IMR-90 (cell line): ENCODE measurements at regions not wholly inside any gene's neighbourhood (a gene's known extent, or its start where the extent isn't known, plus 50 kb on each side); places are given as distances from the start of the nearest gene placed in this dataset.

ENCODE experiments used
- ATAC-seq: fragments of 200-7000 bp; cut with Tn5 transposase; 2 replicates; pipeline ENCODE4 v1.9.1; 2020; ENCODE audit warnings: low read depth, mild to moderate bottlenecking, moderate library complexity
- BruUV-seq: library from RNA; stranded (reverse); fragments of 400-500 nt; replicated peaks from 2 replicates; lab custom pipeline; 2021; lab: Mats Ljungman, UMichigan
- CTCF ChIA-PET: fragments of 300-600 bp; formaldehyde crosslinking; extraction: SDS; loops from one replicate; lab custom pipeline; 2021; ENCODE audit warnings: antibody characterized with exemption; lab: Yijun Ruan, JAX
- POLR2A ChIA-PET: fragments of 300-600 bp; sonication (Branson Sonifier 250); formaldehyde crosslinking; loops from one replicate; lab custom pipeline; 2022; ENCODE audit warnings: antibody characterized with exemption; ENCODE audit not compliant: unreplicated experiment; lab: Charles Lee
- DNase-seq: peaks from one replicate; pipeline ENCODE4 v3.0.0; 2013
- H2AFZ ChIP-seq: replicated peaks from 2 replicates; pipeline ENCODE3; 2013; ENCODE audit warnings: low read length, mild to moderate bottlenecking; ENCODE audit not compliant: poor library complexity
- H2AK5ac ChIP-seq: 2 replicates; pipeline ENCODE4 v1.6.1; 2013; ENCODE audit warnings: low read depth, low read length, inconsistent platforms
- H2AK9ac ChIP-seq: replicated peaks from 2 replicates; pipeline ENCODE3; 2013; ENCODE audit warnings: mild to moderate bottlenecking, low read depth, low read length, moderate library complexity; ENCODE audit not compliant: poor library complexity
- H2BK120ac ChIP-seq: 2 replicates; pipeline ENCODE4 v1.6.1; 2013; ENCODE audit warnings: low read depth, low read length, inconsistent platforms
- H2BK15ac ChIP-seq: 3 replicates; pipeline ENCODE4 v1.6.1; 2013; ENCODE audit warnings: low read depth, low read length, inconsistent platforms
- H2BK20ac ChIP-seq: 2 replicates; pipeline ENCODE4 v1.6.1; 2013; ENCODE audit warnings: low read depth, mild to moderate bottlenecking, inconsistent platforms, low read length, moderate library complexity
- H2BK5ac ChIP-seq: 2 replicates; pipeline ENCODE4 v1.6.1; 2013; ENCODE audit warnings: mild to moderate bottlenecking, low read depth, low read length, inconsistent platforms; ENCODE audit not compliant: poor library complexity, severe bottlenecking
- H3K14ac ChIP-seq: replicated peaks from 2 replicates; pipeline ENCODE4 v1.6.1; 2013; ENCODE audit warnings: low read depth, low read length, inconsistent platforms
- H3K18ac ChIP-seq: 2 replicates; pipeline ENCODE4 v1.6.1; 2013; ENCODE audit warnings: low read depth, low read length, control low read depth
- H3K23ac ChIP-seq: 2 replicates; pipeline ENCODE4 v1.6.1; 2013; ENCODE audit warnings: low read depth, low read length, inconsistent platforms
- H3K27ac ChIP-seq: 2 replicates; pipeline ENCODE4 v1.5.1; 2013; ENCODE audit warnings: mild to moderate bottlenecking, control low read depth, low read length; ENCODE audit not compliant: insufficient read depth
- H3K27me3 ChIP-seq: 2 replicates; pipeline ENCODE4 v1.6.1; 2013; ENCODE audit warnings: low read length; ENCODE audit not compliant: control insufficient read depth, insufficient read depth
- H3K36me3 ChIP-seq: 2 replicates; pipeline ENCODE4 v1.6.1; 2013; ENCODE audit warnings: low read length, mixed read lengths; ENCODE audit not compliant: control insufficient read depth, insufficient read depth
- H3K4ac ChIP-seq: 2 replicates; pipeline ENCODE4 v1.6.1; 2013; ENCODE audit warnings: low read depth, low read length, inconsistent platforms
- H3K4me1 ChIP-seq: 2 replicates; pipeline ENCODE4 v1.6.1; 2013; ENCODE audit warnings: low read length, mixed read lengths; ENCODE audit not compliant: control insufficient read depth, insufficient read depth
- H3K4me2 ChIP-seq: 2 replicates; pipeline ENCODE4 v1.6.1; 2013; ENCODE audit warnings: low read depth, mild to moderate bottlenecking, control low read depth, low read length, moderate library complexity
- H3K4me3 ChIP-seq: 2 replicates; pipeline ENCODE4 v1.5.1; 2013; ENCODE audit warnings: low read depth, mild to moderate bottlenecking, control low read depth, low read length, moderate library complexity; ENCODE audit not compliant: insufficient read depth
- H3K56ac ChIP-seq: 2 replicates; pipeline ENCODE4 v1.6.1; 2013; ENCODE audit warnings: low read length, inconsistent platforms; ENCODE audit not compliant: insufficient read depth; ENCODE audit errors: extremely low read depth
- H3K79me1 ChIP-seq, 2 experiments: 2 replicates each; pipeline ENCODE4 v1.6.1; 2013; ENCODE audit warnings: low read length in 2 of 2, inconsistent platforms in 1 of 2, low read depth in 1 of 2
- H3K9ac ChIP-seq: 2 replicates; pipeline ENCODE4 v1.6.1; 2013; ENCODE audit warnings: low read depth, low read length, control low read depth
- H3K9me1 ChIP-seq: 2 replicates; pipeline ENCODE4 v1.6.1; 2013; ENCODE audit warnings: low read length, inconsistent platforms; ENCODE audit not compliant: insufficient read depth
- H3K9me3 ChIP-seq: 2 replicates; pipeline ENCODE4 v1.6.1; 2013; ENCODE audit warnings: low read length; ENCODE audit not compliant: control insufficient read depth, insufficient read depth
- H4K20me1 ChIP-seq: 2 replicates; pipeline ENCODE4 v1.6.1; 2013; ENCODE audit warnings: low read length, inconsistent platforms; ENCODE audit not compliant: insufficient read depth
- H4K5ac ChIP-seq: 2 replicates; pipeline ENCODE4 v1.6.1; 2013; ENCODE audit warnings: mild to moderate bottlenecking, low read depth, low read length, control low read depth
- H4K8ac ChIP-seq, 2 experiments: 2 replicates each; pipeline ENCODE4 v1.6.1; 2013; ENCODE audit warnings: low read depth in 2 of 2, low read length in 2 of 2, control low read depth in 1 of 2, inconsistent platforms in 1 of 2
- H4K91ac ChIP-seq: 2 replicates; pipeline ENCODE4 v1.6.1; 2013; ENCODE audit warnings: low read depth, low read length, inconsistent platforms; ENCODE audit not compliant: insufficient read depth
- BHLHE40 ChIP-seq: fragments of 150-350 bp; IDR thresholded peaks from 2 replicates; pipeline ENCODE4 v1.6.1; 2016; ENCODE audit warnings: mild to moderate bottlenecking, low read depth, low read length
- CEBPB ChIP-seq: IDR thresholded peaks from 2 replicates; pipeline ENCODE4 v1.6.1; 2012; ENCODE audit warnings: low read depth, low read length, improper control_type of control experiment
- CHD1 ChIP-seq: IDR thresholded peaks from 2 replicates; pipeline ENCODE4 v1.6.1; 2012; ENCODE audit warnings: low read depth, low read length, improper control_type of control experiment
- ELK1 ChIP-seq: fragments of 150-350 bp; IDR thresholded peaks from 2 replicates; pipeline ENCODE4 v1.6.1; 2016; ENCODE audit warnings: low read depth, mild to moderate bottlenecking, low read length, moderate library complexity, borderline replicate concordance
- FOS ChIP-seq: fragments of 150-350 bp; IDR thresholded peaks from 2 replicates; pipeline ENCODE4 v1.6.1; 2016; ENCODE audit warnings: low read depth, low read length
- MAFK ChIP-seq: IDR thresholded peaks from 2 replicates; pipeline ENCODE4 v1.6.1; 2012; ENCODE audit warnings: low read depth, low read length, improper control_type of control experiment
- MAZ ChIP-seq: IDR thresholded peaks from 2 replicates; pipeline ENCODE4 v1.6.1; 2012; ENCODE audit warnings: low read depth, mild to moderate bottlenecking, low read length, improper control_type of control experiment, moderate library complexity, borderline replicate concordance
- MXI1 ChIP-seq: IDR thresholded peaks from 2 replicates; pipeline ENCODE4 v1.6.1; 2012; ENCODE audit warnings: low read depth, mild to moderate bottlenecking, low read length, moderate library complexity, borderline replicate concordance
- NFE2L2 ChIP-seq: fragments of 150-350 bp; IDR thresholded peaks from 2 replicates; pipeline ENCODE4 v1.6.1; 2016; ENCODE audit warnings: low read depth, mild to moderate bottlenecking, low read length
- POLR2A ChIP-seq: IDR thresholded peaks from 2 replicates; pipeline ENCODE4 v1.6.1; 2012; ENCODE audit warnings: mild to moderate bottlenecking, low read depth, low read length
- RFX5 ChIP-seq: IDR thresholded peaks from 2 replicates; pipeline ENCODE4 v1.8.0; 2012; ENCODE audit warnings: low read depth, mild to moderate bottlenecking, low read length, moderate library complexity
- SMC3 ChIP-seq: fragments of 150-350 bp; IDR thresholded peaks from 2 replicates; pipeline ENCODE4 v1.6.1; 2016; ENCODE audit warnings: low read depth, mild to moderate bottlenecking, antibody characterized with exemption, low read length, moderate library complexity
- WGBS, 2 experiments: methylation state at CpG; one replicate each; pipeline versions ENCODE4 v1.1.5 to v1.1.7; 2013; ENCODE audit warnings: missing lambda C conversion rate in 2 of 2; ENCODE audit not compliant: insufficient read length in 1 of 2; ENCODE audit errors: extremely low coverage in 2 of 2; 5-methylcytosine and 5-hydroxymethylcytosine counted together
- dilution Hi-C: fragments of 300-500 bp; cut with HindIII; formaldehyde crosslinking; loops from one replicate; pipeline ENCODE4 v1.14.3; 2018; ENCODE audit warnings: low sequenced_read_pairs; ENCODE audit not compliant: unreplicated experiment
- in situ Hi-C: fragments of 300-500 bp; cut with MboI; formaldehyde crosslinking; loops from 3 replicates; pipeline ENCODE4 v1.14.3; 2019; ENCODE audit warnings: low sequenced_read_pairs, inconsistent platforms, mixed read lengths
- intact Hi-C: fragments of 100-400 bp; cut with micrococcal nuclease; formaldehyde crosslinking; loops from 2 replicates; pipeline ENCODE4 v1.10.0; 2022

- no peak overlapping the region for H2BK120ac ChIP-seq
- no peak overlapping the region for H3K9ac ChIP-seq
- intact Hi-C loops (no loop called here), in situ Hi-C loops (no loop called here), dilution Hi-C loops (no loop called here)
- H2BK20ac ChIP-seq = no peak overlapping the region
- no peak overlapping the region for H4K91ac ChIP-seq
- H3K27me3 ChIP-seq = no peaks in the 10 kb centered on the region
- no peak overlapping the region for H3K4ac ChIP-seq
- H4K20me1 ChIP-seq = no peaks in the 10 kb centered on the region
- H3K36me3 ChIP-seq = no peaks in the 10 kb centered on the region
- no peak overlapping the region for H3K14ac ChIP-seq
- no peak overlapping the region for H3K18ac ChIP-seq
- TF ChIP-seq NFE2L2 (no peak), MAFK (no peak), BHLHE40 (no peak), POLR2A (no peak), MAZ (no peak), FOS (no peak), SMC3 (no peak), RFX5 (no peak), ELK1 (no peak), CEBPB (no peak), CHD1 (no peak), MXI1 (no peak)
- no peak overlapping the region for H3K4me3 ChIP-seq
- H2BK15ac ChIP-seq = no peak overlapping the region
- ATAC-seq (no peak), DNase-seq (no peak)
- ChIA-PET CTCF (no interaction called here), POLR2A (no interaction called here)
- H3K27ac ChIP-seq = no peak overlapping the region
- H3K23ac ChIP-seq = no peak overlapping the region
- no peak overlapping the region for H2AK9ac ChIP-seq
- H2AFZ ChIP-seq = no peak overlapping the region
- no peaks in the 10 kb centered on the region for H3K79me1 ChIP-seq
- WGBS, 2 experiments = no CpG with 5 or more reads among the region's 2 CpGs
- no peaks in the 10 kb centered on the region for H3K4me1 ChIP-seq
- H3K9me1 ChIP-seq = no peaks in the 10 kb centered on the region
- BruUV-seq = no TSS peak
- no peaks in the 10 kb centered on the region for H3K9me3 ChIP-seq
- no peak overlapping the region for H2AK5ac ChIP-seq
- H3K4me2 ChIP-seq = no peak overlapping the region
- H3K56ac ChIP-seq = no peak overlapping the region
- no peak overlapping the region for H2BK5ac ChIP-seq
- no peak overlapping the region for H4K8ac ChIP-seq
- H4K5ac ChIP-seq = no peak overlapping the region
Measured at GRCh38 chr5:12690361-12690760, 786.1 kb upstream of the CTNND2 start.
